H9 (cell line): ENCODE measurements at regions not wholly inside any gene's neighbourhood (a gene's known extent, or its start where the extent isn't known, plus 50 kb on each side); places are given as distances from the start of the nearest gene placed in this dataset.

Source experiments
- DNase-seq: peaks from one replicate; pipeline ENCODE4 v3.0.0-alpha.2; 2017
- H2AFZ ChIP-seq: one replicate; pipeline ENCODE4 v1.6.1; 2013; ENCODE audit warnings: mild to moderate bottlenecking, low read length, control low read depth, moderate library complexity
- H2AK5ac ChIP-seq: 2 replicates; pipeline ENCODE4 v1.6.1; 2013; ENCODE audit warnings: low read length, control low read depth, mixed read lengths; ENCODE audit not compliant: insufficient read length
- H2BK120ac ChIP-seq: one replicate; pipeline ENCODE4 v1.6.1; 2013; ENCODE audit warnings: low read depth, mild to moderate bottlenecking, low read length, control low read depth, inconsistent platforms; ENCODE audit not compliant: poor library complexity, severe bottlenecking
- H2BK12ac ChIP-seq: 2 replicates; pipeline ENCODE4 v1.6.1; 2013; ENCODE audit warnings: low read length, control low read depth, mixed read lengths, low read depth; ENCODE audit not compliant: insufficient read length
- H2BK15ac ChIP-seq: 2 replicates; pipeline ENCODE4 v1.6.1; 2013; ENCODE audit warnings: low read depth, low read length, control low read depth
- H2BK20ac ChIP-seq: one replicate; pipeline ENCODE4 v1.6.1; 2013; ENCODE audit warnings: low read depth, mild to moderate bottlenecking, low read length, control low read depth, inconsistent platforms; ENCODE audit not compliant: poor library complexity, severe bottlenecking
- H2BK5ac ChIP-seq: 2 replicates; pipeline ENCODE4 v1.6.1; 2013; ENCODE audit warnings: low read length, control low read depth, mixed read lengths; ENCODE audit not compliant: insufficient read length
- H3K14ac ChIP-seq: 2 replicates; pipeline ENCODE4 v1.6.1; 2013; ENCODE audit warnings: low read length, control low read depth; ENCODE audit not compliant: insufficient read depth
- H3K18ac ChIP-seq: 2 replicates; pipeline ENCODE4 v1.6.1; 2013; ENCODE audit warnings: low read depth, mild to moderate bottlenecking, mixed read lengths, low read length, control low read depth; ENCODE audit not compliant: insufficient read length
- H3K23ac ChIP-seq: 2 replicates; pipeline ENCODE4 v1.6.1; 2013; ENCODE audit warnings: low read length, control low read depth, mixed read lengths, low read depth; ENCODE audit not compliant: insufficient read length
- H3K23me2 ChIP-seq: 2 replicates; pipeline ENCODE4 v1.6.1; 2013; ENCODE audit warnings: low read depth, mild to moderate bottlenecking, mixed read lengths, low read length, control low read depth; ENCODE audit not compliant: insufficient read length, poor library complexity, severe bottlenecking
- H3K27ac ChIP-seq: 2 replicates; pipeline ENCODE4 v1.5.1; 2013; ENCODE audit warnings: low read length, control low read depth, mixed read lengths, low read depth; ENCODE audit not compliant: insufficient read length
- H3K27me3 ChIP-seq: 2 replicates; pipeline ENCODE4 v1.6.1; 2013; ENCODE audit warnings: low read length, control low read depth, inconsistent platforms; ENCODE audit not compliant: insufficient read depth
- H3K4ac ChIP-seq: 2 replicates; pipeline ENCODE4 v1.6.1; 2013; ENCODE audit warnings: low read depth, mild to moderate bottlenecking, control low read depth, inconsistent platforms, low read length, moderate library complexity
- H3K4me1 ChIP-seq: 2 replicates; pipeline ENCODE4 v1.6.1; 2013; ENCODE audit warnings: low read length, control low read depth, inconsistent platforms; ENCODE audit not compliant: insufficient read depth
- H3K4me2 ChIP-seq: 2 replicates; pipeline ENCODE4 v1.6.1; 2013; ENCODE audit warnings: low read length, control low read depth, mixed read lengths; ENCODE audit not compliant: insufficient read length, insufficient read depth
- H3K56ac ChIP-seq: 2 replicates; pipeline ENCODE4 v1.6.1; 2013; ENCODE audit warnings: low read depth, mild to moderate bottlenecking, mixed read lengths, low read length, control low read depth; ENCODE audit not compliant: insufficient read length
- H3K79me1 ChIP-seq: 2 replicates; pipeline ENCODE4 v1.6.1; 2013; ENCODE audit warnings: low read depth, mild to moderate bottlenecking, moderate library complexity, low read length, control low read depth, inconsistent platforms; ENCODE audit not compliant: insufficient read depth, poor library complexity, severe bottlenecking
- H3K79me2 ChIP-seq: 2 replicates; pipeline ENCODE4 v1.6.1; 2013; ENCODE audit warnings: low read length, control low read depth, inconsistent platforms; ENCODE audit not compliant: insufficient read depth
- H3K9ac ChIP-seq: 2 replicates; pipeline ENCODE4 v1.6.1; 2013; ENCODE audit warnings: low read length, control low read depth, mixed read lengths; ENCODE audit not compliant: insufficient read length; ENCODE audit errors: extremely low read depth
- H3K9me3 ChIP-seq: one replicate; pipeline ENCODE4 v1.6.1; 2013; ENCODE audit warnings: low read depth, low read length, inconsistent platforms; ENCODE audit not compliant: control insufficient read depth
- H3T11ph ChIP-seq: one replicate; pipeline ENCODE4 v1.6.1; 2013; ENCODE audit warnings: mild to moderate bottlenecking, low read length, control low read depth, inconsistent platforms
- H4K20me1 ChIP-seq: one replicate; pipeline ENCODE4 v1.6.1; 2013; ENCODE audit not compliant: control insufficient read depth, insufficient read length, insufficient read depth
- H4K5ac ChIP-seq: 2 replicates; pipeline ENCODE4 v1.6.1; 2013; ENCODE audit warnings: low read depth, mild to moderate bottlenecking, mixed read lengths, low read length, control low read depth; ENCODE audit not compliant: insufficient read length
- H4K8ac ChIP-seq: replicated peaks from 2 replicates; pipeline ENCODE4 v1.6.1; 2013; ENCODE audit warnings: low read length, control low read depth, mixed read lengths, low read depth; ENCODE audit not compliant: insufficient read length
- H4K91ac ChIP-seq: 2 replicates; pipeline ENCODE4 v1.6.1; 2013; ENCODE audit warnings: low read depth, mild to moderate bottlenecking, moderate library complexity, mixed read lengths, low read length, control low read depth; ENCODE audit not compliant: insufficient read length
- H3K27ac Mint-ChIP-seq, 3 experiments: 2 replicates in 2 of 3; 3 replicates in 1 of 3; pipeline ENCODE4 v1.8.0; 2020 to 2021; ENCODE audit warnings: mixed read lengths in 3 of 3, mild to moderate bottlenecking in 1 of 3, moderate library complexity in 1 of 3
- H3K27me3 Mint-ChIP-seq: 2 replicates; pipeline ENCODE4 v1.8.0; 2021; ENCODE audit warnings: low read depth, mild to moderate bottlenecking, moderate library complexity, mixed read lengths
- H3K36me3 Mint-ChIP-seq, 3 experiments: 2 replicates in 2 of 3; 3 replicates in 1 of 3; pipeline ENCODE4 v1.8.0; 2020 to 2021; ENCODE audit warnings: low read depth in 3 of 3, mixed read lengths in 3 of 3; ENCODE audit not compliant: insufficient read depth in 1 of 3
- H3K4me1 Mint-ChIP-seq, 2 experiments: 2 replicates each; pipeline ENCODE4 v1.8.0; 2020; ENCODE audit warnings: mixed read lengths in 2 of 2
- H3K4me3 Mint-ChIP-seq, 2 experiments: 2 replicates in 1 of 2; 3 replicates in 1 of 2; pipeline ENCODE4 v1.8.0; 2020 to 2021; ENCODE audit warnings: mild to moderate bottlenecking in 2 of 2, mixed read lengths in 2 of 2, moderate library complexity in 1 of 2
- H3K9me3 Mint-ChIP-seq, 2 experiments: 2 replicates in 1 of 2; 3 replicates in 1 of 2; pipeline ENCODE4 v1.8.0; 2020; ENCODE audit warnings: mild to moderate bottlenecking in 2 of 2, mixed read lengths in 2 of 2, moderate library complexity in 1 of 2
- WGBS: extraction: QIAGEN DNeasy Blood & Tissue Kit; methylation state at CpG from one replicate; pipeline ENCODE4 v1.1.7; 2013; ENCODE audit warnings: missing lambda C conversion rate, low lambda C conversion rate, mixed read lengths; ENCODE audit not compliant: insufficient read length; ENCODE audit errors: extremely low coverage; 5-methylcytosine and 5-hydroxymethylcytosine counted together
- TF ChIP-seq, protein P1 (sequence below): fragments of 200-600 bp; sonication (generic); conservative IDR thresholded peaks from 3 replicates; pipeline ENCODE4 v1.8.0; 2021; ENCODE audit warnings: antibody characterized with exemption, mild to moderate bottlenecking

DNA sequence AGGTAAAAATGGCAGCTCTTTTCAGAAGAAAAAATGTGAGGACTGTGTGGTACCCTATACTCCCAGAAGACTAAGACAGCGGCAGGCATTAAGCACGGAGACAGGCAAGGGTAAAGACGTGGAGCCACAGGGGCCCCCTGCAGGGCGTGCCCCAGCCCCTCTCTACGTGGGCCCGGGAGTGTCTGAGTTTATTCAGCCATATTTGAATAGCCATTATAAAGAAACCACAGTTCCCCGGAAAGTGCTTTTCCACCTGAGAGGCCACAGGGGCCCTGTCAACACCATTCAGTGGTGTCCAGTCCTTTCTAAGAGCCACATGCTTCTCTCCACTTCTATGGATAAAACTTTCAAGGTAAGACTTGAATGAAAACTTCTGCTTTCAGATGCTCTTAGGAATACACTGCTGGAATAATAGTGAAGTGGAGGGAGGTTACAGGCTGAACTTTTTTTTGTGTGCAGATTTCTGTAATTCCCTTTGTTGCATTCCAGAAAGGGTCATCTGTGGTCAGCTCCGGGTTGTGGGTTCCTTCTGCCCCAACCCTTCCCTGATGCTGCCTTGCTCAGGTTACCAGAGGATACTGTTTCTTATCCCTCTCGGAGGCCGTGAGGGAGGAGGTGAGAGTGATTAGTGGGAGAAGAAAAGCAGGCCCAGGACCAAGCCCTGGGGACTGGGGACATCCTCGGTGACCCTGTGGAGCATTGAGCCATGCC, 58.4 kb downstream of the SLC25A47 start:
- Histone ChIP-seq H3K79me2 (no peaks in the 10 kb centered on the region), H3K27ac (no peak overlapping the region), H2BK15ac (no peak overlapping the region), H4K91ac (no peak overlapping the region), H3K14ac (no peak overlapping the region), H3K79me1 (no peaks in the 10 kb centered on the region), H3K9me3 (no peaks in the 10 kb centered on the region), H3K56ac (no peak overlapping the region), H4K5ac (no peak overlapping the region), H2BK20ac (no peak overlapping the region), H2BK5ac (no peak overlapping the region), H2AFZ (no peak overlapping the region), H3K23me2 (peaks cover 5% of the 10 kb centered on the region), H2BK120ac (no peak overlapping the region), H3T11ph (no peak overlapping the region), H3K27me3 (no peaks in the 10 kb centered on the region), H4K20me1 (no peaks in the 10 kb centered on the region), H3K9ac (no peak overlapping the region), H2AK5ac (no peak overlapping the region), H4K8ac (no peak overlapping the region), H3K4ac (no peak overlapping the region), H3K4me1 (peaks cover 4% of the 10 kb centered on the region; the same call in 1 of the 2 replicates), H3K4me2 (no peak overlapping the region), H2BK12ac (no peak overlapping the region), H3K23ac (no peak overlapping the region), H3K18ac (no peak overlapping the region)
- no peak overlapping the region for H3K4me3 Mint-ChIP-seq
- WGBS, result no CpG with 5 or more reads among the region's 11 CpGs
- H3K36me3 Mint-ChIP-seq, result no peaks in the 10 kb centered on the region
- peak overlapping the region in 1 of 3 experiments; percentile 57; a peak in 1 of 7 replicates for H3K27ac Mint-ChIP-seq
- peaks cover 0 to under 1% of the 10 kb centered on the region in 2 experiments; a peak in 2 of 5 replicates for H3K9me3 Mint-ChIP-seq
- H3K27me3 Mint-ChIP-seq, result no peaks in the 10 kb centered on the region
- peaks cover 34% of the 10 kb centered on the region in 2 experiments for H3K4me1 Mint-ChIP-seq
- DNase-seq, result no peak
- TF ChIP-seq, protein P1, sequence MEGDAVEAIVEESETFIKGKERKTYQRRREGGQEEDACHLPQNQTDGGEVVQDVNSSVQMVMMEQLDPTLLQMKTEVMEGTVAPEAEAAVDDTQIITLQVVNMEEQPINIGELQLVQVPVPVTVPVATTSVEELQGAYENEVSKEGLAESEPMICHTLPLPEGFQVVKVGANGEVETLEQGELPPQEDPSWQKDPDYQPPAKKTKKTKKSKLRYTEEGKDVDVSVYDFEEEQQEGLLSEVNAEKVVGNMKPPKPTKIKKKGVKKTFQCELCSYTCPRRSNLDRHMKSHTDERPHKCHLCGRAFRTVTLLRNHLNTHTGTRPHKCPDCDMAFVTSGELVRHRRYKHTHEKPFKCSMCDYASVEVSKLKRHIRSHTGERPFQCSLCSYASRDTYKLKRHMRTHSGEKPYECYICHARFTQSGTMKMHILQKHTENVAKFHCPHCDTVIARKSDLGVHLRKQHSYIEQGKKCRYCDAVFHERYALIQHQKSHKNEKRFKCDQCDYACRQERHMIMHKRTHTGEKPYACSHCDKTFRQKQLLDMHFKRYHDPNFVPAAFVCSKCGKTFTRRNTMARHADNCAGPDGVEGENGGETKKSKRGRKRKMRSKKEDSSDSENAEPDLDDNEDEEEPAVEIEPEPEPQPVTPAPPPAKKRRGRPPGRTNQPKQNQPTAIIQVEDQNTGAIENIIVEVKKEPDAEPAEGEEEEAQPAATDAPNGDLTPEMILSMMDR, result no peak
